ENCODE measurements at regions not wholly inside any gene's neighbourhood (a gene's known extent, or its start where the extent isn't known, plus 50 kb on each side); places are given as distances from the start of the nearest gene placed in this dataset.

GRCh38 chr5:15261269-15261995 is 238.5 kb upstream of the FBXL7 start:
- DNase-seq (ENCODE audit: low read depth), result no peak

DNA sequence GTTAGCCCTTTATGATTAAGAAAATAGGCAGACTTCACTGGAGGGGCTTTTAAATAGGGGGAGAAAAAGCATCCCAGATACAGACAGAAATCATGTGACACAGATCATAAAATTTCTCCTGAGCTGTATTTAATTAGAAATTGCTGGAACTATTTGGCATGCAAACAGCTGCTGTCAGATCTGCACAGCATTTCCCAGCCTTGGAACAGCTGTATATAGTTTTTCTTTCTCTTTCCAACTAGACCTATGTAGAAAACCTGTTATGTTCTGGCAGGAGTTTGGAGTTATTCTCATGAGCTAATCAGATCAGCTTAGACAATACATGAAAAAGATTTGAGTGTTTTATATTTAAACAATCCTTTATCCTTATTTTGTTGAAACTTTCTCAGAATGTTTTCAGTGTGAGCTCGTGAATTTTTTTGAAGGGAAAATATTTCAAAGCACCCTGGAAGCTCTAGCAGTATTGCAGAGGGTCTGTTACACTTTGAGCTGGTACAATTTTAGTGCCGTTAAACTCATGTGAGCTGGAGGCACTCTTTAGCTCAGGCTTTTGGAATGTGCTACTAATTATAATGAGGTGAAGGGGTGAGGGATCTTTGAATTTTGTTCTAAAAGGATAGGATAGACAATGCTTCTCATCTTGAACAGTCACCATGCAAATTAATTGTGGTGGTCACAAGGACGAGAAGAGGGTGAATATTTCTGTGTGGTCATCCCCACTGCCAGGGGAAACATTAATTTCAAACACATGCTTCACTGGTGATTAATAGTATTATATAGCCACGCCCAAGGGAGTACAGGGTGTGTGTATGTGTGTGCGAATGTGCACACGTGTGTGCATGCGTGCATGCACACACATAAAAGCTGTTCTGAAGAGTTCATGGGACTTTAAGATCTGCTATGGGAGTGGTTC is 239.4 kb upstream of the FBXL7 start:
- DNase-seq (ENCODE audit: low read depth), result no peak

GRCh38 chr5:15256485-15256884 is 243.5 kb upstream of the FBXL7 start:
- no peak for DNase-seq (ENCODE audit: low read depth)

- DNase-seq (ENCODE audit: low read depth), result no peak
These were observed 244.4 kb upstream of the FBXL7 start for GRCh38 chr5:15255576-15255975.

DNA sequence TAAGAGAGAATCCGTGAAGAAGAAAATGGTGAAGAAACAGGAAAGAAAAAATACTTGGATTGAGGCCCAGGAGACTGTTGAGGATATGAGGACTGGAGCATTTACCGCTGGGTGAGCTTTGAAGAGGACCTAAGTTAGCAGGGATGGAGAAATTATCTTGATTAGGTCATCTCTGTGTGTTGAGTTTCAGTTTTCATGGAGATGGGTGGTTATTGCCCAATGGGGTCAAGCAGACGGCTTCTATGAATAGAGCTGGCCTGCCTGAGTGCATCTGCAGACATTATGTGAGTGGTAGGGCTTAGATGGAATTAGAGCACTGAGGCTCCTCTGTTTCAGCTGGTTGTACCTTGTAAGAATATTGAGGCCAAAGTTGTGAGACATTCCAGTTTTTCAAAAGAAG is 245.4 kb upstream of the FBXL7 start:
- no peak for DNase-seq (ENCODE audit: low read depth)

- DNase-seq (ENCODE audit: low read depth), result no peak
These were observed 247.6 kb upstream of the FBXL7 start for GRCh38 chr5:15252331-15252730.

GRCh38 chr5:15249152-15249551 is 250.8 kb upstream of the FBXL7 start:
- DNase-seq (ENCODE audit: low read depth), result no peak

GRCh38 chr5:15248731-15249130 is 251.2 kb upstream of the FBXL7 start:
- DNase-seq (ENCODE audit: low read depth), result no peak

DNA sequence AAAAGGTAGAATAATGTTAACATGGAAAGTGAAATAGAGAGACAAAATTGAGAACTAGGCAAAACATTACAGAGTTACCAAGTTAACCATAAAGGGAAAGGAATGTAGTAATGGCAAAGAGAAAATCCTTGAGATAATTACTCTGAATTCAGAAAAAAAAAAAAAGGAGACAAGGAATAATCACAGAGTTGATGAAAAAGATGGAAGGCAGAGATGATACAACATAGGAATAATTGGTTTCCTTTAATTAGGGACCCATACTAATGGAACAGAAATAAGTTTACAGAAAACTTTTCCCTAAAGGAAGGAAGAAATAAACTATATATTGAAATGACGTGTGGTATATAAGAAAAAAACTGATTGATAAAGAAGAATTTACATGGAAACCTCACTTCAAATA is 254.1 kb upstream of the FBXL7 start:
- no peak for DNase-seq (ENCODE audit: low read depth)

GRCh38 chr5:15243301-15244020 is 256.5 kb upstream of the FBXL7 start:
- no peak for DNase-seq (ENCODE audit: low read depth)

DNA sequence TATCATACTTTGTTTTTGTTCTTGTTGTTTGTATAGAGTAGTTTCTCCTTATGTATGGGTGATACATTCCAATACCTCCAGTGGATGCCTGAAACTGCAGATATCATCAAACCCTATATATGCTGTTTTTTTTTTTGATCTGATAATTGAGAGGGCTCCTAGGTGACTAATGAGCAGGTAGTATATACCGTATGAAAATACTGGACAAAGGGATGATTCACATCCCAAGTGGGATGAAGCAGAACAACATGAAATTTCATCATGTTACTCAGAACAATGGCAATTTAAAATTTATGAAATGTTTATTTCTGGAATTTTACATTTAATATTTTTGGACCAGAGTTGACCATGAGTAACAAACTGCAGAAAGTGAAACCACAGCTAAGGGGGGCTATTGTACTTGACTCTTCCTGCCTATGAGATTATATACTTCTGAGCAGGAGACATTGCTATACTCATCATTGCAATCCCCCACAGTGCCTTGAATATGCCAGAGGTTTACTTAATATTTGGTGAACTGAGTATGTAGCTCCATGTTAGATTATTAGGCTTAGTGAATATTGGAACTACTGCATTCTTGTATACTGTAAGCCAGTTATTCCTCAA is 258.7 kb upstream of the FBXL7 start:
- no peak for DNase-seq (ENCODE audit: low read depth)

DNA sequence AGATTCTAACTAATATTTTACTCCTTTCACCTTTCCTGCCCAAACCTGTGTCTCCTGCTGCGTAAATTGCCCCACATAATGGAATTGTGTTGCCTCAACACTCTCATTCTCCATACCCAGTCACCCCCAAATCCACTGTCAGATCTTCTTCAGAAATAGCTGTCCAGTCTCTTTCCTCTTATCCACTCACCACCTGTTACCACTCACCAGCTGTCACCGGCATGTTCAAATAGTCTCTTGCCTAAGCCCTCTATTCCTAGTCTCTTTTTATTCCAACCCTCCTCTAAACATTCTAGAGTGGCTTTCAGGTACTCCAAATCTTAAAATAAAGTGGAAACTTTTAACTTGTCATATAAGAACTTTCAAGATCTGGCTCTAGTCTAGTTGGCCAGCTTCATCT is 262.0 kb upstream of the FBXL7 start:
- DNase-seq (ENCODE audit: low read depth), result no peak

- DNase-seq (ENCODE audit: low read depth), result no peak
These were observed 263.0 kb upstream of the FBXL7 start for GRCh38 chr5:15236911-15237508.

- no peak for DNase-seq (ENCODE audit: low read depth)
These were observed 265.1 kb upstream of the FBXL7 start for GRCh38 chr5:15234911-15235310.

DNA sequence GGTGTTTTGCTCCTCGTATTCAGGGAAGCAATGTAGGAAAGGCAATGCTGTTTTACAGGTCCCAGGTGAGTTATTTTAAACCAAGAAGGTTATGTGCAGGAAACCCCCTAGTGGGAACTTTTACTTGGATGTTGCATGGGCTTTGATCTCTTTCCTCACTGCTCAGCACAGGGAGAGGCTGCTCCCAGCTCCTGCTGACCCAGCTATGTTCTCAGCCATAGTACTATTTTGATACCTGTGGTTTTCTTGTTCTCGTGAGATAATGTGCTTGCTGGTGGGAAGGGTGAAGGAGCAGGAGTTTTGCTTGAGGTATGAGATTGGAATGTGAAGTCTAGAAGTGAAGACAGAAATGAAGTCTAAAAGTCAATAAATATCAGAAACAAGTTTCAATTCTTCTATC is 265.6 kb upstream of the FBXL7 start:
- no peak for DNase-seq (ENCODE audit: low read depth)

DNA sequence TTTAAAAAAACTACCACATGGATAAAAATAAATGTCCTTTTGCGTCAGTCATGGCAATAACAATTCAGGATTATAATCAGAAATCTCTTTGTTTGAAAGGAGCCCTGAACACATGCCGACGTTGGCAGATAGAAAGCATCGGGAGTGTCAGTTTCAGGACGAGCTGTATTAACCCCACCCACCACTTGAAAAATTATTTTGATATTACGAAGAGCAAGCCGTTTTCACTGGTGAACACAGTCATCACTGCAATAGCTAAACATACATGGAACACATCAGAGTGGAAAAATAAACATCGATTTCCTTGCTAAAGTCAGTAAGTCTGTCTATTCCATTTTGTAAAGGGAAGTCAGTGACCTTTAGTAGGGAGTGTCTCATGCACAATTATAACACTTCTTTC is 266.4 kb upstream of the FBXL7 start:
- DNase-seq (ENCODE audit: low read depth), result no peak

DNA sequence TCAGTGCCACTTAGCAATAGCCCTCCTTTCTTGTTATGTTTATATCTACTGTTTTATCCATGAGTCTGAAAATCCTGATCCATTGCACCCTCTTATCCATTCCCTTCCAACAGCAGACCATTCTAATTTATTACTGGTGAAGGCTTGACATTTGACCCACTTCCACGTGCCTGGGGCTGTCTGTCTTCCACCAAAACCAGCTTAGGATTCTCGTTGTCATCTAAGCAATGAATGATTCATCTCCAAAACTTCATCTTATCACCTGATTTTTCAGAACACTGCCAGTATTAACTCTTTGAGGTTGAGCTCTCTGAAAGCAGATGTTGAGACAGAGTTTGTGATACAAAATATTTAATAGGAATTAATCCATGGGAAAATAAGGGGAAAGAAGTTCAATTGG is 277.8 kb upstream of the FBXL7 start:
- DNase-seq (ENCODE audit: low read depth), result no peak

- no peak for DNase-seq (ENCODE audit: low read depth)
These were observed 279.3 kb upstream of the FBXL7 start for GRCh38 chr5:15220642-15221173.

DNA sequence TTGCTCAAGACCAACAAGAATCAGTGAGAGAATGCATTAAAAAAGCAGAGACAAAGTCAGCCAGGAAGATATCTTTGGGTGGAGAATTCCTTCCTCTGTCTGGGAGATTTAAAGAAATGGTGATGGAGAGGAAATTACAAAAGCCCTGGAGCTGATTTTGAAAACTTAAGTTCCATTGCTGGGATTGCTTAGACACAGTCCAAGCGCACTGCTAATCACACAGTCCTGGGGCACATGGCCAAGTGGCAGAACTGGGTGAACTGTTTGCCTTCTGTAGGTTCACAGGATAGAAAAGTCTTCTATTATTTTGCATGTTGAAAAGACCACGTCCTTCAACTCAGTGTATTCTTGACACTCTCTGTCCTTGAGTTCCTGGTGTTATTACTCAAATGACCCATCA is 284.9 kb upstream of the FBXL7 start:
- DNase-seq (ENCODE audit: low read depth), result no peak

DNA sequence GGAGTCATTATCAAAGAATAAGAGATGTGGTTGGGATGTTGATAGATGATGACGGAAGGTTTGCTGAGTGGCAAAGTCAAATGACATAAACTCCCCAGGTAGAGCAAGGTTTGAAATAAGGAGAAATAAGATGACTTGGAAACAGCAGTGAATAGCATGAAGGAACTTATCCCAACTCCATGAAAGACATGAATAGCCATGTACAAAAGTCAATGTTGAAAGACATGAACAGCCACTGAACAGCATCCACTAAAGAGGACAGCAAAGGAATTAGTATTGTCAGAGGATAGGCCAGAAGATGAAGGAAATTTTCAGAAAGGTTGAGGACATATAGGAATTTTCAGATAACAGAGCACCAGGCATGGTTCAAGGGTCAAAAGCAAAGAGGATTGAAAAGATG is 286.0 kb upstream of the FBXL7 start:
- no peak for DNase-seq (ENCODE audit: low read depth)

- DNase-seq (ENCODE audit: low read depth), result no peak
These were observed 290.8 kb upstream of the FBXL7 start for GRCh38 chr5:15209053-15209762.
